ENCODE measurements at regions not wholly inside any gene's neighbourhood (a gene's known extent, or its start where the extent isn't known, plus 50 kb on each side); places are given as distances from the start of the nearest gene placed in this dataset.
"Not testable (repeated sequence)": the region's sequence is repeated elsewhere in the genome, so short reads cannot be mapped to it uniquely, and the experiment has no call there.

GRCh38 chr21:28174701-28175100 lies 818.0 kb downstream of the LTN1 start:
- no peak for DNase-seq (ENCODE audit: low read depth)

DNA sequence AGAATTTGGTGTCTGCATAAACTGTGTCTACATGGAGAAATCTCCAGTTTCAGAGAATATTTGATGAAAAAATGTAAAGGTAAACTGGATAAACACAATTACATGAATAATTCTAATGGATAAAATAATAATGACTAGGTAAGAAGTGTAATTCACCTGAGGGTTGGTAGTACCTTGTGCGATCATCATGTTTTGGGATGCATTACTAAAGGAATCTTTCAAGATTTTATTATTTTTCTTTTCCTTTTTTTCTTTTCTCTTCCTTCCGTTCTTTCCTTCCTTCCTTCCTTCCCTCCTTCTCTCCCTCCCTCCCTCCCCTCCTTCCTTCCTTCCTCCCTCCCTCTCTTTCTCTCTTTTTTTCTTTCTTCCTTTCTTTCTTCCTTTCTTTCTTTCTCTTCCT lies 818.7 kb downstream of the LTN1 start:
- DNase-seq (ENCODE audit: low read depth), result no peak

- no peak for DNase-seq (ENCODE audit: low read depth)
These were observed 820.3 kb downstream of the LTN1 start for GRCh38 chr21:28172376-28172775.

GRCh38 chr21:28167366-28167765 lies 825.3 kb downstream of the LTN1 start:
- no peak for DNase-seq (ENCODE audit: low read depth)

- DNase-seq (ENCODE audit: low read depth), result not testable (repeated sequence)
These were observed 828.2 kb downstream of the LTN1 start for GRCh38 chr21:28164519-28164918.

- DNase-seq (ENCODE audit: low read depth), result not testable (repeated sequence)
These were observed 830.6 kb downstream of the LTN1 start for GRCh38 chr21:28162052-28162451.

DNA sequence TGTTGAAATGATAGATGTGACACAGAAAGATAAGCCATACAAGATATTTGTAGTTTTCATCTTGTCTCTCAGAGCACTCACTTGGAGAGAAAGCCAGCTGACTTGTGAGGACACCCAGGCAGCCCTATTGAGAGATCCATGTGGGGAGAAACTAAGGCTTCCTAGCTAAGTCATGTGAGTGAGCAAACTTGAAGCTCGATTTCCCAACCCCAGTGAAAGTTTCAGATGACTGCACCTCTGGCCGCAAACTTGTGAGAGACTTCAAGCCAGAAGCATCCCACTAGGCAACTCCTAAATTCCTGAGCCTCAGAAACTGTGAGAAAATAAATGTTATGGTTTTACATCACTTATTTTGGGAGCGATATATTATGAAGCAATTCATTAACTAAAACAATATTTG lies 832.3 kb downstream of the LTN1 start:
- no peak for DNase-seq (ENCODE audit: low read depth)

- DNase-seq (ENCODE audit: low read depth), result no peak
These were observed 833.3 kb downstream of the LTN1 start for GRCh38 chr21:28159396-28159795.

DNA sequence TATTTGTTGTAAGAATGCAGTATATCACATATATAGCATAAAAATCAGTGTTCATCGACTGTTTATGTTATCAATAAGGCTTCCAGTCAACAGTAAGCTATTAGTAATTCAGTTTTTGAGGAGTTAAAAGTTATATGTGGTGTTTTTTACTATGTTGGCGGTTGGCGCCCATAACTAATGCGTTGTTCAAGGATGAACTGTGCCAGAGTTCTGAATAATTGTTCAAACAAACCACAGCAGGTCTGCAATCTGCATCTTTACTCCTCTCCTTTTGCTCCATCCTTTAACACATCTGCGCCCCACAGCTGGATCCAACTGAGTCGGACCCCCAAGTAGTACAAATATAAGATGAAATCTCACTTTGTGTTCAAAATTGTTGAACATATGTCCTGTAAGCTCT lies 836.1 kb downstream of the LTN1 start:
- no peak for DNase-seq (ENCODE audit: low read depth)

DNA sequence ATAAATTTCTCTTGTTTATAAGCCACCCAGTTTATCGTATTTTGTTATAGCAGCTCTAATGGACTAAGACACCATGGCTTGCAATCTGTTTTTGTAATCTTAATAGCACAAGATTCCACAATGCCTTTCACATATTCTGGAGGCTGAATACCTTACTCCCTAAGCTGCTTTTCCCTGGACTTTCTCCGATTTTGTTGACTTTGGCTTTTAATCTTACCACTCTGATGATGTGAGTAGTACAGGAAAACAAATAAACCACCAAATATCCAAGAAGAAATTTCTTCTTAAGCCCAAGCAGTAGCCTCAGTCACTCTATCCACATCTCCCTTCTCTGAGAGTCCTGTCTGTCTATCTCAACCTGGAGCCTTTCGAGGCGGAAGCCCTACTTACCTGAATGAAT lies 838.6 kb downstream of the LTN1 start:
- no peak for DNase-seq (ENCODE audit: low read depth)

- DNase-seq (ENCODE audit: low read depth), result no peak
These were observed 839.9 kb downstream of the LTN1 start for GRCh38 chr21:28152732-28153131.

- DNase-seq (ENCODE audit: low read depth), result no peak
These were observed 840.9 kb downstream of the LTN1 start for GRCh38 chr21:28151758-28152157.

GRCh38 chr21:28150778-28151177 lies 841.9 kb downstream of the LTN1 start:
- no peak for DNase-seq (ENCODE audit: low read depth)

DNA sequence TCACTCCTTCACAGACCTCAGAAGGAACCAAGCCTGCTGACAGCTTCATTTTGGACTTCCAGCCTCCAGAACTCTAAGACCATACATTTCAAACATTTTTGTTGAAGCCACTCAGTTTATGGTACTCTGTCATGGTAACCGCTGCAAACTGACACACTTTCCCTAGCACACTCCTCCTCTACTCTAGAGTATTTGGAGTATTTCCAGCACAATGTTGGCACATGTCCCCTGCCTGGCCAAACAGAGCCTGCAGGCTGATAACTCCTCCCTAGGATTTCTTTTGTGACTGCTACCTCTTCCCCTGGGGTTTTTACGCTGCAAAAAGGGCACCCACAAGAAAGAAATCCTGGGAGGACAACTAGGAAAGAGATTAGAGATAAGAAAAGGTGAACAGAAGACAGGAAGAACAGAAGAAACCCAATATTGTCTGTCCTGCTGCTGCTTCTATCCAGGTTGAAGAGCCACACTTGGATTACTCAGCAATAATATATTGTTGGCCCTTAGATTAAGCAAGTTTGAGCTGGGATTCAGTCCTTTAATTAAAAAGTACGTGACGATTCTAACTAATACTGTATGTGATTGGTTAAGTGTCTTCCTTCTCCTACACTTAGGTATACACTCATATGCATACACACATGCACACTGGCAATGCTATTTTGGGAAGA lies 844.1 kb downstream of the LTN1 start:
- no peak for DNase-seq (ENCODE audit: low read depth)

- no peak for DNase-seq (ENCODE audit: low read depth)
These were observed 848.0 kb downstream of the LTN1 start for GRCh38 chr21:28144653-28145052.

DNA sequence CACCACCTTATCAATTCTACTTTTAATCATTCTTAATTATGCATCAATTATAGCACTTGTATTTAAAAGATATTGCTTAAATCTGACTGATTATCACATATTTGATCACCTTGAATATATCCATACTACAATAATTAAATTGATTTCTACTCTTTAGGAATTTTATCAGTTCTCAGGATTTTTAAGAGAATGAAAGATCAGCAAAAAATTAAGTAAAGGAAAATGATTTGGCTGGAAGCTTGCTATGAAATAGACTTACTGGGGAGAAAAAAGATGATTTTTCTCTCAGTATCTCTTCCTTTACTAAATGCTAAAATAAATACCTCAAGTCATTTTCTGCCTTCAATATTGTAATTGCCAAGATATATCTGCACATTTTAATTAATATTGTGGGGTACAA lies 848.6 kb downstream of the LTN1 start:
- DNase-seq (ENCODE audit: low read depth), result no peak

DNA sequence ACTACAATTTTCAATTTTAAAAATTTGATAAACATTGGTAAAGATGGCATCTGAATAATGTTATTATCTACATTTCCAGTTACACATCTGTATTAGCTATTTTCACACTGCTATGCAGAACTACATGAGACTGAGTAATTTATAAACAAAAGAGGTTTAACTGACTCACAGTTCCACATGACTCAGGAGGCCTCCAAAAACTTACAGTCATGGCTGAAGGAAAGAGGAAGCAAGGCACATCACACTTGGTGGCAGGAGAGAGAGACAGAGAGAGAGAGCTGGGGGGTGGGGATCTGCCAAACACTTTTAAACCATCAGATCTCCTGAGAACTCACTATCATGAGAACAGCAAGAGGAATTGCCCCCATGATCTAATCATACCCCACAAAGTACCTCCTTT lies 850.0 kb downstream of the LTN1 start:
- no peak for DNase-seq (ENCODE audit: low read depth)

DNA sequence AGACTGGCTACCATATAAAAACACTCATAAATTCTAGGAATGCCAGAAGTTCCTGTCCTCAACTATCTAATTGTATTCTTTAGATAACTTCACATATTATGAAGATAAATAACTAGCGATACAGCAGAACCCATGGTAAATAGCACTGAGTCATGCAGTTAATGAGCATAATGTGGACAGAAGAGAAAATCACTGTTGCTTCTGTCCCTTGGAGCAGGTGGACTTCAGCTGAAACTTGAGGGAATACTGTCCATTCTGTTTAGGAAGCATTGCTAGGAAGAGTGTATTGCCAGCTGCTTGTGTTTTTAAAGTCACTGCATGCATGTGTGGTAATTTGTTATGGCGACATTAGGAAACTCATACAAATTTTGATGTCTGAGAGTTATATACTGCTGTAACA lies 854.4 kb downstream of the LTN1 start:
- DNase-seq (ENCODE audit: low read depth), result no peak

DNA sequence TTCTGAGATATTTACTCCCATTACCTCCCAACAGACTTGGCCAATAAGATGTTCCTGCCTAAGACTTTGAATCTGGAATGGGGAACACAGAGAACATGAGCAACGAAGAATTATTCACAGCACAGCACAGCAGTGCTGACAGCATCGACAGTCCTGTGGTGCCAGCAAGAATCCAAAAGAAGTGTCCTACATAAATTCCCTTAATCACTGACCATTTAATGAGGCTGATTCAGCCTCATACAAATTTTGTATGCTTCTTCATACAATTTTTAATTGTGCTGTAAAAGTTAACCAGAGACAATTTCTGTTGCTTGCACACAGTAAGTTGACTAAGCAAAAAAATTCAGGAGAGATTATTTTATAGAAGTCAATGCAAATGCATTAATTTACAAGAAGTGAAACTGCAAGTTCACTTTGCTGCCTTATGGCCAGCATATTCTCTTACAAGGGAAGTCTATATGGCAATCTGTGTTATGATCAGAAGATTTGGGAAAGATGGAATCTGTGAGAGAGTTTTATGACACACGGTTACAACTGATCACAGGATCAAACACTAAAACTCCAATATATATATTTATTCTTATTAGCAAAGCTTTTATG lies 855.9 kb downstream of the LTN1 start:
- DNase-seq (ENCODE audit: low read depth), result no peak

DNA sequence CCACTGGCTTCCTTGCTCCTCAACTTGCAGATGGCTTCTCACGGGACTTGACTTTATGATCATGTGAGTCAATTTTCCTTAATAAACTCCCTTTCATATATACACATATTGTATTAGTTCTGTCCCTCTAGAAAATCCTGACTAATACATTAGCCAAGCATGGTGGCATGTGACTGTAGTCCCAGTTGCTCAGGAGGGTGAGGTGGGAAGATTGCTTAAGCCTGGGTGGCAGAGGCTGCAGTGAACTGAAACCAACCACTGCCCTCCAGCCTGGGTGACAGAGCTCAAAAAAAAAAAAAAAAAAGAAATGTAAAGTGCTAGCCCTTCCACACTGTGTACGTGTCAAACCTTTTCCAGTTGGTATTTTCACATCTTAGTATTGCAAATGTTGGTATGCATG lies 857.0 kb downstream of the LTN1 start:
- no peak for DNase-seq (ENCODE audit: low read depth)

- no peak for DNase-seq (ENCODE audit: low read depth)
These were observed 859.6 kb downstream of the LTN1 start for GRCh38 chr21:28133116-28133515.

DNA sequence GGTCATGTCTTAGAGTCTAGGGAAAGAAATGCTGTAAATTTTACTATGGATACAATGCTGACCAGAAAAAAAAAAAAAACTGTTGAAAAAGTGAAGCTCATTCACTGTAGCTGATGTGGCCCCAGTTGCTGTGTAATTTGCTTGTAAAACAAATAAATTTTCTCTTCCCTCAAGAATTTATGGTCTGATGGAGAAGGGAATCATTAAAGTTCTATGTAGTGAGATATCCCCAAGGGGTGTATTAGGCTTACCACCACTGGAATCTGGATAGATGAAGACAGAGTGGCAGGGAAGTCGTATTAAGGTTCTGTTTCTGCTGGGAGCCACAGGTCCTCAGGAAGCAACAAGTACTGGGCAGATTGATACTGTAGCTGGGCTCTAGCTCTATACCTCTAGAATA lies 860.0 kb downstream of the LTN1 start:
- no peak for DNase-seq (ENCODE audit: low read depth)

DNA sequence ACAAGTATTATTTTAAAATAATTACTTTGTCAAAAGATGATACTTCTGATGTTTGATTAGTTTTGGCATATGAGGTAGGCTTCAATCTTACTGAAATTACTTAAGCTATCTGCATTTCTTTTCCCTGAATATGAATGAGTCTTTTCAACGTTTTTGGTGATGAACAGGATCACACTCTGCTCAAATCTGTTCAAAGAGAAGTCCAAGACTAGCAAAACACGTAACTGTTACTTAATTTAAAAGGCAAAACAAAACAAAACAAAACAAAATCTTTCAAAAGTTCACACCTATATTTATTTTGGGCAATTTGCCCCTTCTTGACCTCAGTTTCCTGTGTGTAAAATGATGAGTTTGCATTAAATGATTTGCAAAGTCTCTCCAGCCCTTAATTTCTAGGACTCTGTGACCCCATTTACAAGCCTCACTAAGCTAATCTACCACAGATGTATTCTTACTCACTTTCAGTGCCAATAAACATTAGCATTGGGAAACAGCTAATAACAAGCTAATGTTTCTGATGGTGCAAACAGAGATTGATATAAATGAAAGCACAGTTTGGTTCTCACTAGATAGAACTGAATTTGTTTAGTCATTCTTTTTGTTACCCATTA lies 865.4 kb downstream of the LTN1 start:
- no peak for DNase-seq (ENCODE audit: low read depth)

Measured in activated T-helper 9 cell treated with anti-CD3 and anti-CD28 coated beads, Interleukin-2, amount 50 U/mL, for 16 hours (primary cell).